ENCODE measurements at regions not wholly inside any gene's neighbourhood (a gene's known extent, or its start where the extent isn't known, plus 50 kb on each side); places are given as distances from the start of the nearest gene placed in this dataset.

DNA sequence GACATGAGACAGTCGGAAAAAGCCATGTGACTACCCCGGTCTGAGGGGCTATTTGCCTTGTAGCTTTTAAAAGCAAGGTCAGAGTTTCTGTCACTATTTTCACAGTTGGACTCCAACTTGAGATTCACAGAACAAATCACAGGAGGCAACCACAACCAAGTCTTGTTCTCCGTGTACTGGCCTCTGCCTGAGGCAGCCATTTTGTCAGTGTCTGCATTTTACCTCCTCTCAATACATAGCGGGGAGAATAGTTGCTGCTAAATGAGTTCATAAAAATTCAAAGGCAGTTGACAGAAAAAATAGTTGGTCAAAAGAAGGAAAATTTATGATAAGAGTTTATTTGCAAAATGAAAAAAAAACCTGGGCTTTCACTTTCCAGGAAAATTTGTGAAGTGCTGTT lies 501.4 kb downstream of the CCDC85A start:
- Histone ChIP-seq H3K36me3 (ENCODE audit: control insufficient read depth, insufficient read depth, low read length) (no peaks in the 10 kb centered on the region), H3K9ac (ENCODE audit: low read length) (no peak overlapping the region), H3K4me1 (ENCODE audit: control insufficient read depth, insufficient read depth, low read length) (no peaks in the 10 kb centered on the region), H3K4me3 (ENCODE audit: low read length) (no peak overlapping the region), H3K9me3 (ENCODE audit: control insufficient read depth, low read length) (no peaks in the 10 kb centered on the region), H3K27me3 (ENCODE audit: control insufficient read depth, insufficient read depth, low read length) (no peaks in the 10 kb centered on the region)

DNA sequence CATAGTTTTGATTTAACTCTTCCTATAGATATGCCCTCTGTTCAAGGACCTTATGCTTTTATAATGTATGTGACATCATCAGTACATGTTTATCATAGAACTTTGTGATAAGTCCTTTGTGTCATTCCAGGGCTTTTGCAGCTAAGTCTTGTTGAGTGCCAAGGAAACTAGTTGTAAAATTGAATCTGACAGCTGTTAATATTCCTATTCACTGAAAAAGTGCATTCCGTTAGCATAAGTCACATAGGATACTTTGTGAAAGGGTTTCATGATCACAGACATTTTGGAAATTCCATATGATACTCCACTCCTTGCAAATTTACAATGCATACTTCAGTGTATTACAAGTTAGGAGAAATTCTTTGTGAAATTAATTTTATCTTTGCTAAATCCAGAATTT lies 503.4 kb downstream of the CCDC85A start:
- Histone ChIP-seq H3K9ac (ENCODE audit: low read length) (no peak overlapping the region), H3K36me3 (ENCODE audit: control insufficient read depth, insufficient read depth, low read length) (no peaks in the 10 kb centered on the region), H3K4me3 (ENCODE audit: low read length) (no peak overlapping the region), H3K9me3 (ENCODE audit: control insufficient read depth, low read length) (no peaks in the 10 kb centered on the region), H3K27me3 (ENCODE audit: control insufficient read depth, insufficient read depth, low read length) (no peaks in the 10 kb centered on the region), H3K4me1 (ENCODE audit: control insufficient read depth, insufficient read depth, low read length) (no peaks in the 10 kb centered on the region)

DNA sequence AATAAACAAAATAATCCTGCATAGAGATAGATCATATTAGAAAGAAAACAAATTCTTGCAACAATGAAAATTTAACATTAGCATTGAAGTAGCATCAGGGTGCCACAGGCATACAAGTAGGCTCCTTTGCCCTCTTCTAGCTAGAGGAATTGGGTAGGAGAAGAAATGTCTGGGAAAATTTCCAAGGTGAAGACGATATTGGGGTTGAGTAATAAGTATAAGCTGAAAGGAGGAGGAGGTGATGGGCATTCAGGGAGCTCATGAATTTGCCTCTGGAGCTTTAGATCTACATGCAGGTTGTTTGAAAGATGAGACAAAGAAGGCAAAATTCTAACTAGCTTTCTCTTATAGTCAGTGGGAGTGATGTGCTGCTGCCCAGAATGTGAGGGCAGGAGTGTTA lies 504.9 kb downstream of the CCDC85A start:
- no peaks in the 10 kb centered on the region for H3K4me1 ChIP-seq (ENCODE audit: control insufficient read depth, insufficient read depth, low read length)
- no peaks in the 10 kb centered on the region for H3K9me3 ChIP-seq (ENCODE audit: control insufficient read depth, low read length)
- no peaks in the 10 kb centered on the region for H3K27me3 ChIP-seq (ENCODE audit: control insufficient read depth, insufficient read depth, low read length)
- H3K9ac ChIP-seq (ENCODE audit: low read length) = no peak overlapping the region
- no peaks in the 10 kb centered on the region for H3K36me3 ChIP-seq (ENCODE audit: control insufficient read depth, insufficient read depth, low read length)
- H3K4me3 ChIP-seq (ENCODE audit: low read length) = no peak overlapping the region

DNA sequence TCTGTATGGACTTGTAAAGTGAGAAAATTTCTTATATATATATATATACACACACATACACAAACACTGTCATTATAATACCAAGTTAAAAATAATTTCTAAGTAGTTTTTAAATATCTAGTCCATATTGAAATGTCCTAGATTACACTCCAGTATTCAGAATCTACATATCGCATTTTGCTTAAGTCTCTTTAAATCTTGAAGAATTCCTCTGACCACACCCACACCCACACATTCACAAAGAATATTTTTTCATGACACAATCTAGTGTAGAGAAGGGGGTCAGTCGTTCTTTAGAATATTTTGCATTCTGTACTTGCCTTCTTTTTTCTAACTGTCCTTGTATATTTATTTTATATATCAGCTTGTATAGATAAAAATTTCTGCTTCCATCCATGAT lies 509.7 kb downstream of the CCDC85A start:
- Histone ChIP-seq H3K36me3 (ENCODE audit: control insufficient read depth, insufficient read depth, low read length) (no peaks in the 10 kb centered on the region), H3K9ac (ENCODE audit: low read length) (no peak overlapping the region), H3K9me3 (ENCODE audit: control insufficient read depth, low read length) (no peaks in the 10 kb centered on the region), H3K27me3 (ENCODE audit: control insufficient read depth, insufficient read depth, low read length) (no peaks in the 10 kb centered on the region), H3K4me1 (ENCODE audit: control insufficient read depth, insufficient read depth, low read length) (no peaks in the 10 kb centered on the region), H3K4me3 (ENCODE audit: low read length) (no peak overlapping the region)

DNA sequence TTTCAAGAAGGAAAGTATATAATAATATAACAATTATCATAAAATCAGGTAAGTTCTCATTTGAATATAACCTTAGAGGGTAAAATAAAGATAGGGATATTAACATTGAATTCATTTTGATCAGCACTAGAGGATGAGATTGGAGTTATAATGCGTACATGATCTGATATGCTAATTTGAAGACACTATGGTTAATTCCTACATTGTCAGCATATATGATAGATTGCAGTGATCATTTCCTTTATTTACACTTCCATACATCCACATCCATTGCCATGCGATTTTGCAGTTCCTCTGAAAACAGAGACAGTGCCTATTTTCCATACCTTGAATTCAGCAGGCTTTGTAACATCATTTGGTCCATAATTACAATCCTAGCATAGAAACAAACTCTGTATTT lies 519.2 kb downstream of the CCDC85A start:
- no peaks in the 10 kb centered on the region for H3K27me3 ChIP-seq (ENCODE audit: control insufficient read depth, insufficient read depth, low read length)
- H3K9me3 ChIP-seq (ENCODE audit: control insufficient read depth, low read length) = no peaks in the 10 kb centered on the region
- H3K4me1 ChIP-seq (ENCODE audit: control insufficient read depth, insufficient read depth, low read length) = no peaks in the 10 kb centered on the region
- no peaks in the 10 kb centered on the region for H3K36me3 ChIP-seq (ENCODE audit: control insufficient read depth, insufficient read depth, low read length)
- no peak overlapping the region for H3K4me3 ChIP-seq (ENCODE audit: low read length)
- no peak overlapping the region for H3K9ac ChIP-seq (ENCODE audit: low read length)

DNA sequence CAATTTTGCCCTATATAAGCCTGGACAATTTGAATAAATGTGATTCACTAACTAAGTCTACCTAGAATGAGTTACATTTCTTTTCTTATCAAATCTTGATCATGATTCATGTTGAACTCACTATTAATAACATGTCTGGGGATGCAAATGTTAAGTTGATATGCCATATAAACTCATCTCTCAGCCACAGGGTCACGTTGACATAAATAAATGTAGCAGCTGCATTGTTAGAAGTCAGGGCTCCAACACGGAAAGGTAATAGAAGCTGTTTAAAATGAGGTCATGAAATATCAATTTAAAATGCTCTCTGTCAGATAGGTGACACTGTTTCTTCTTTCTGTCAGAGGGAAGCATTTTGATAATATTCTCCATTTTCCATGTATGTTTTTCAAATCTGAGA lies 521.9 kb downstream of the CCDC85A start:
- no peaks in the 10 kb centered on the region for H3K27me3 ChIP-seq (ENCODE audit: control insufficient read depth, insufficient read depth, low read length)
- H3K36me3 ChIP-seq (ENCODE audit: control insufficient read depth, insufficient read depth, low read length) = no peaks in the 10 kb centered on the region
- no peaks in the 10 kb centered on the region for H3K9me3 ChIP-seq (ENCODE audit: control insufficient read depth, low read length)
- no peaks in the 10 kb centered on the region for H3K4me1 ChIP-seq (ENCODE audit: control insufficient read depth, insufficient read depth, low read length)
- no peak overlapping the region for H3K9ac ChIP-seq (ENCODE audit: low read length)
- no peak overlapping the region for H3K4me3 ChIP-seq (ENCODE audit: low read length)

DNA sequence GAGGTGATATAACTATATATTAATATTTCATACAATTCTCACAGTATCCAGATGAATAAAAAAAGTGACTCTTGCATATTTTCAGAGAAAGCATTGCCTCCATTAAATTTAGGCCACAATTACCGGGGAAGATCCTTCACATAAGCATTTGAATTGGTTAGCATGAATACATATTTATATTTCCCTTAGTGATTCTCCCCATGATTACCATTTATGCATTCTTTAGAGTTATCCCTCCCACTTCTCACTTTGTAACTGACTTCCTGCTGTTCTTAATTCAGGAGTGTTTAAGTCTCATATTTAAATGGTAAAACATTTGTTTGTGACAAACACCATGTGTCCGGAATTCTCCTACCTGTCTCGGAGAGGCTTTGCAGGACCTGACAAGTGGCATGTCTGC lies 523.4 kb downstream of the CCDC85A start:
- H3K9me3 ChIP-seq (ENCODE audit: control insufficient read depth, low read length) = no peaks in the 10 kb centered on the region
- H3K36me3 ChIP-seq (ENCODE audit: control insufficient read depth, insufficient read depth, low read length) = no peaks in the 10 kb centered on the region
- H3K9ac ChIP-seq (ENCODE audit: low read length) = no peak overlapping the region
- no peak overlapping the region for H3K4me3 ChIP-seq (ENCODE audit: low read length)
- no peaks in the 10 kb centered on the region for H3K27me3 ChIP-seq (ENCODE audit: control insufficient read depth, insufficient read depth, low read length)
- H3K4me1 ChIP-seq (ENCODE audit: control insufficient read depth, insufficient read depth, low read length) = no peaks in the 10 kb centered on the region

DNA sequence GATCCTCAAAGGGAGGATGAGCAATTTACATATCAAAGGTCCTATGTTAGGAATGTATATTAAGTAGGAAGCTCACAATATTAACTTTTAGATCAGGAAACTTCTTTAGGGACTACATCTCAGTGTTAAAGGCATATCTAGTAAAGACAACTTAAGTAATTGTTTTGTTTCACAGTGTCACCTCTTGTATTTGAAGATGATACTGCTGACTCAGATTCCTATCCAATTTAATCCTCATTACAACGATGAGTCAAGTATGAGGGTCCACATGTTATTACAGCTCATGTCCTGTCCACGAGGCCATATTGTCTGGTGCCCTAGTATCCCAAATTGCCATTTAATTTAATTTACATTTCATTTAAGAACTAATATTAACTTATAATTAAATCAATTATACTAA lies 523.9 kb downstream of the CCDC85A start:
- Histone ChIP-seq H3K4me1 (ENCODE audit: control insufficient read depth, insufficient read depth, low read length) (no peaks in the 10 kb centered on the region), H3K27me3 (ENCODE audit: control insufficient read depth, insufficient read depth, low read length) (no peaks in the 10 kb centered on the region), H3K9me3 (ENCODE audit: control insufficient read depth, low read length) (no peaks in the 10 kb centered on the region), H3K9ac (ENCODE audit: low read length) (no peak overlapping the region), H3K36me3 (ENCODE audit: control insufficient read depth, insufficient read depth, low read length) (no peaks in the 10 kb centered on the region), H3K4me3 (ENCODE audit: low read length) (no peak overlapping the region)

DNA sequence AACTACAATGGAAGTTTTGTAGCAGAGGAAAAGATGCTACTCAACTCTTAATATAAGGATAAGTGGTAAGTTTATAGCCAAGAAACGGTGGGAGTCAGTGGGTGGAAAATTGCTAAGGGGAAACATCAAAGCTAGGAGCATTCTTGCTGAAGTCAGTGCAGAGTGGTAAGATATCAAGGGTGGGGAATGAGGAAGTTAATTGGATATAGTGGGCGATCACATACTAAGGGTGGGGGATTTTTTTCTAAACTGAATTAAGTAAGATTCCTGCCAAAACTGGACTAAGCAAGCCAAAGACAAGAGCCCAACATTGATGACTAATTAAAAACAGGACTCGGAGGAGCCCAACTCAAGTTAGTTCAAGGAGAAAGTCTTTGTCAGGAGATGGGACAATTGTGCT lies 525.4 kb downstream of the CCDC85A start:
- no peak overlapping the region for H3K4me3 ChIP-seq (ENCODE audit: low read length)
- no peaks in the 10 kb centered on the region for H3K9me3 ChIP-seq (ENCODE audit: control insufficient read depth, low read length)
- H3K4me1 ChIP-seq (ENCODE audit: control insufficient read depth, insufficient read depth, low read length) = no peaks in the 10 kb centered on the region
- no peak overlapping the region for H3K9ac ChIP-seq (ENCODE audit: low read length)
- H3K36me3 ChIP-seq (ENCODE audit: control insufficient read depth, insufficient read depth, low read length) = no peaks in the 10 kb centered on the region
- H3K27me3 ChIP-seq (ENCODE audit: control insufficient read depth, insufficient read depth, low read length) = no peaks in the 10 kb centered on the region

DNA sequence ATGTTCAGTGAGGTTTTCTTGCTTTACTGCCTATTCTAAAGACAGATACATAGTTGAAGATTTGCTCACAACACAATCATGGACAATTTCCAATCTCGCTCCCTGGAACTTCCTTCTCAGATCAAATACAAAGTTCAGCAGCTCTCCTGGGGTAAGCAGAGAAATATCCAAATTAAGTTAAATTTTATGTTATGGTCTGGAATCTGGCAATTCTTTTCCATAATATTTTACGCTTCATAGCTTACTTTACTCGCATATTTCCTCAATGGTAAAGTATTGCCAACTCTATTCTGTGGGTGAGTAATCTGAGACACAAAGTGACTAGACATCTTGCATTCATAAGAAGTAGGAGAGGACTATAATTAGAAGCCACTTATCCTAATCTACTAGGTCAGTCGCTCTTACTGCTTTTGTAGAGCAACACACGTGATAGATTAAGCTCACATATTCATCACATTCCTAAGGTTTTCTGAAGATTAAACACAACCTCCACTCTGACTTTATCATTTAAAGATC lies 529.4 kb downstream of the CCDC85A start:
- Histone ChIP-seq H3K4me1 (ENCODE audit: control insufficient read depth, insufficient read depth, low read length) (no peaks in the 10 kb centered on the region), H3K27me3 (ENCODE audit: control insufficient read depth, insufficient read depth, low read length) (no peaks in the 10 kb centered on the region), H3K36me3 (ENCODE audit: control insufficient read depth, insufficient read depth, low read length) (no peaks in the 10 kb centered on the region), H3K4me3 (ENCODE audit: low read length) (no peak overlapping the region), H3K9ac (ENCODE audit: low read length) (no peak overlapping the region), H3K9me3 (ENCODE audit: control insufficient read depth, low read length) (no peaks in the 10 kb centered on the region)

DNA sequence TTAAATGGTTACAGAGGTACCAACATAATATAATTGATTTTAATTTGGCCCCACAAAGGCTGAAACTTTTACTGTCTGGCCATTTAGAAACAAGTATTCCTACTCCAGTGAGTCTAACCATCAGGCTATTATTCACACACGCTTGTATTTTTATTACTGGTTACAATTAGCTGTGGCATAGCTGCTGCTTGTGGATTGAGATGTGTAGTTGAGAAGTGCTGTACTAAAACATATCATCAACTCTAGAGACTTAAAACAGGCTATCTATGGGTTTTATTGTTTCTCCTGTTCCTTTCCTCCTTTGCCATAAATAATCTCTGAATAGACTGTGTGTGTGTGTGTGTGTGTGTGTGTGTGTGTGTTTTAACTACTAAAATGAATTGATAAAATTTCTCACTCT lies 530.2 kb downstream of the CCDC85A start:
- Histone ChIP-seq H3K4me3 (ENCODE audit: low read length) (no peak overlapping the region), H3K27me3 (ENCODE audit: control insufficient read depth, insufficient read depth, low read length) (no peaks in the 10 kb centered on the region), H3K36me3 (ENCODE audit: control insufficient read depth, insufficient read depth, low read length) (no peaks in the 10 kb centered on the region), H3K4me1 (ENCODE audit: control insufficient read depth, insufficient read depth, low read length) (no peaks in the 10 kb centered on the region), H3K9ac (ENCODE audit: low read length) (no peak overlapping the region), H3K9me3 (ENCODE audit: control insufficient read depth, low read length) (no peaks in the 10 kb centered on the region)

DNA sequence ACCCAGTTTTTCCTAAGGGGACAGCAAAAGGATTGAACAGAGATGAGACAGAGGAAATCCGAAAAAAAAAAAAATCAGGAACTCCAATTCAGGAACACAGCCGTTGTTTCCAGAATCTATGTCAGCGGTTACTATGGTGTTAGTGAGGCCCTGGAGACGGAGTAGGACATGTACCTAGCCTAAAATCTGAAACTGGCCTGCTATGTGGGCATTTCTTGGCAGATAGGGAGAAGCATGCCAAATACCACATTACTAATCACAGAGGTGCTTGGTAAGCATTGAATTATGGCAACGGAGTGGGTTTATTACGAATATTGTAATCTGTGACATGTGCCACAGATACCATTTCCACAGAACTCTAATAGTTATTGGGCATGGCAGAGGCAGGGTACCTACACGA lies 530.6 kb downstream of the CCDC85A start:
- H3K9ac ChIP-seq (ENCODE audit: low read length) = no peak overlapping the region
- no peak overlapping the region for H3K4me3 ChIP-seq (ENCODE audit: low read length)
- no peaks in the 10 kb centered on the region for H3K9me3 ChIP-seq (ENCODE audit: control insufficient read depth, low read length)
- H3K27me3 ChIP-seq (ENCODE audit: control insufficient read depth, insufficient read depth, low read length) = no peaks in the 10 kb centered on the region
- H3K36me3 ChIP-seq (ENCODE audit: control insufficient read depth, insufficient read depth, low read length) = no peaks in the 10 kb centered on the region
- H3K4me1 ChIP-seq (ENCODE audit: control insufficient read depth, insufficient read depth, low read length) = no peaks in the 10 kb centered on the region

DNA sequence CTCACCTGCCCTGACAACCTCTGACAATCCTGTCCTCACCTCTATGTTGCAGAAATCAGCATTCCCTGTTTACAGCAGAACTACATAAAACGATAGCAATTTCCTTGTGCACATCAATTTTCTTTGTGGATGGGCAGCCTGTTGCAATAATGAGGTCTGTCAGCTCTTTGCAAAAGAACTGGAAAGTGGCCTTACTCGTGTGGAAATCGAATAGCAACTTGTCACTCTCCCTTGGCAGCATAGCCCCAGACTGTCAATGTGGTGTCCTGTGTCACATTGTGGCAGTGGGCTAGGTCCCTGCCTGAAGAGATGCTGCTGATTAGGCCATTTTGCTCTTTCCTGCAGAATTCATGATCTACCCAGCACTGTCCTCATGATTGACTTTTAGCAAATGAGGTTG lies 531.9 kb downstream of the CCDC85A start:
- Histone ChIP-seq H3K4me1 (ENCODE audit: control insufficient read depth, insufficient read depth, low read length) (no peaks in the 10 kb centered on the region), H3K36me3 (ENCODE audit: control insufficient read depth, insufficient read depth, low read length) (no peaks in the 10 kb centered on the region), H3K4me3 (ENCODE audit: low read length) (no peak overlapping the region), H3K27me3 (ENCODE audit: control insufficient read depth, insufficient read depth, low read length) (no peaks in the 10 kb centered on the region), H3K9ac (ENCODE audit: low read length) (no peak overlapping the region), H3K9me3 (ENCODE audit: control insufficient read depth, low read length) (no peaks in the 10 kb centered on the region)

All from mucosa of stomach (tissue), 1 donor.